ENCODE measurements at regions not wholly inside any gene's neighbourhood (a gene's known extent, or its start where the extent isn't known, plus 50 kb on each side); places are given as distances from the start of the nearest gene placed in this dataset.

DNA sequence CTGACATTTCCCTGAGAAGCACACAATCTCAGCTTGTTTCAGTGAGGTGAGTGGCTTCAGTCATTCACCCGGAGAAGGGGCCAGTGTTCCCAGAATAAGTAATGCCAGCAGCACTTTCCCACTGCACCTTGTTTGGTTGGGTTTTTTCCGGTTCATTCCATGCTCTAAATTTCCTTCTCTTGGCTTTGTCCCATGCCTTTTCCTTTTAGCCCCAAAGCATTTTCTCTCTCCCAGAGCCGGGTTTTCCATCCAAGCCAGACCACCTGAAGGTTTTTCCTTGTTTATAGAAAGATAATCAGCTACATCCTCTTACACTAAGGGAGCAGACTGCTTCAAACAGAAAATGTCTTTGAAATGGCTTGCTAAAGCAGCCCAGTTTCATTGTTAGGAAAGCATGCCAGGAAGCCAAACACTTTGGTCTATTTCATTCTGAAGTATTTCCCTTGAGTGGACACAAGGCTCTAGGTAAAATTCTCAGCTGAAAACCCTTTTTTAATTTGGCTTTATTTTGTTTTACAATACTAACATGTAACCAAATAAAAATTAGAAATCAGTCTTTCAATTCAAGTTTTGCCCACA, 501.6 kb downstream of the DTWD2 start:
- TF ChIP-seq FOXA1 (IDR thresholded peaks at IDR 0.05), result no peak
- TF ChIP-seq ARNT (IDR thresholded peaks at IDR 0.05), result no peak
- no peak for TF ChIP-seq LEF1 (IDR thresholded peaks at IDR 0.05; ENCODE audit: borderline replicate concordance)
- no peak for TF ChIP-seq SUZ12 (IDR thresholded peaks at IDR 0.05)
- TF ChIP-seq ZNF384 (IDR thresholded peaks at IDR 0.05), result no peak
- TF ChIP-seq HDGF (IDR thresholded peaks at IDR 0.05; ENCODE audit: borderline replicate concordance), result no peak
- no peak for TF ChIP-seq SP1 (IDR thresholded peaks at IDR 0.05)
- TF ChIP-seq TARDBP (IDR thresholded peaks at IDR 0.05), result no peak
- TF ChIP-seq ELF4 (IDR thresholded peaks at IDR 0.05), result no peak
- TF ChIP-seq BHLHE40 (IDR thresholded peaks at IDR 0.05; ENCODE audit: borderline replicate concordance), result no peak
- no peak for TF ChIP-seq L3MBTL2 (conservative IDR thresholded peaks at IDR 0.05)
- TF ChIP-seq CTBP1 (IDR thresholded peaks at IDR 0.05; ENCODE audit: borderline replicate concordance), result no peak

Data from HEK293T (cell line).